ENCODE measurements at regions not wholly inside any gene's neighbourhood (a gene's known extent, or its start where the extent isn't known, plus 50 kb on each side); places are given as distances from the start of the nearest gene placed in this dataset.

GRCh38 chr3:104878395-104878794 lies 488.3 kb upstream of the ALCAM start:
- TF ChIP-seq CTCF (IDR thresholded peaks at IDR 0.05) (no peak), POLR2A (IDR thresholded peaks at IDR 0.05) (no peak)
